ENCODE measurements at regions not wholly inside any gene's neighbourhood (a gene's known extent, or its start where the extent isn't known, plus 50 kb on each side); places are given as distances from the start of the nearest gene placed in this dataset.

GRCh38 chr3:69493157-69493556 is 107.3 kb upstream of the FRMD4B start:
- no peak for ATAC-seq
- Histone ChIP-seq H3K36me3 (no peaks in the 10 kb centered on the region), H3K4me1 (no peaks in the 10 kb centered on the region), H3K27me3 (no peaks in the 10 kb centered on the region), H3K4me3 (no peak overlapping the region), H3K9me3 (no peaks in the 10 kb centered on the region), H3K27ac (no peak overlapping the region)
- TF ChIP-seq, protein P1, sequence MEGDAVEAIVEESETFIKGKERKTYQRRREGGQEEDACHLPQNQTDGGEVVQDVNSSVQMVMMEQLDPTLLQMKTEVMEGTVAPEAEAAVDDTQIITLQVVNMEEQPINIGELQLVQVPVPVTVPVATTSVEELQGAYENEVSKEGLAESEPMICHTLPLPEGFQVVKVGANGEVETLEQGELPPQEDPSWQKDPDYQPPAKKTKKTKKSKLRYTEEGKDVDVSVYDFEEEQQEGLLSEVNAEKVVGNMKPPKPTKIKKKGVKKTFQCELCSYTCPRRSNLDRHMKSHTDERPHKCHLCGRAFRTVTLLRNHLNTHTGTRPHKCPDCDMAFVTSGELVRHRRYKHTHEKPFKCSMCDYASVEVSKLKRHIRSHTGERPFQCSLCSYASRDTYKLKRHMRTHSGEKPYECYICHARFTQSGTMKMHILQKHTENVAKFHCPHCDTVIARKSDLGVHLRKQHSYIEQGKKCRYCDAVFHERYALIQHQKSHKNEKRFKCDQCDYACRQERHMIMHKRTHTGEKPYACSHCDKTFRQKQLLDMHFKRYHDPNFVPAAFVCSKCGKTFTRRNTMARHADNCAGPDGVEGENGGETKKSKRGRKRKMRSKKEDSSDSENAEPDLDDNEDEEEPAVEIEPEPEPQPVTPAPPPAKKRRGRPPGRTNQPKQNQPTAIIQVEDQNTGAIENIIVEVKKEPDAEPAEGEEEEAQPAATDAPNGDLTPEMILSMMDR (IDR thresholded peaks at IDR 0.05): no peak
- DNase-seq: no peak
- intact Hi-C loops (cut with DNase I): no loop called here

- DNase-seq: no peak
- Histone ChIP-seq H3K9me3 (no peaks in the 10 kb centered on the region), H3K27ac (no peak overlapping the region), H3K4me1 (no peaks in the 10 kb centered on the region), H3K4me3 (no peak overlapping the region), H3K36me3 (no peaks in the 10 kb centered on the region), H3K27me3 (no peaks in the 10 kb centered on the region)
- no peak for ATAC-seq
- TF ChIP-seq, protein P1 (IDR thresholded peaks at IDR 0.05): no peak
- intact Hi-C loops (cut with DNase I): no loop called here
Measured at GRCh38 chr3:69491975-69492374, 106.1 kb upstream of the FRMD4B start.

DNA sequence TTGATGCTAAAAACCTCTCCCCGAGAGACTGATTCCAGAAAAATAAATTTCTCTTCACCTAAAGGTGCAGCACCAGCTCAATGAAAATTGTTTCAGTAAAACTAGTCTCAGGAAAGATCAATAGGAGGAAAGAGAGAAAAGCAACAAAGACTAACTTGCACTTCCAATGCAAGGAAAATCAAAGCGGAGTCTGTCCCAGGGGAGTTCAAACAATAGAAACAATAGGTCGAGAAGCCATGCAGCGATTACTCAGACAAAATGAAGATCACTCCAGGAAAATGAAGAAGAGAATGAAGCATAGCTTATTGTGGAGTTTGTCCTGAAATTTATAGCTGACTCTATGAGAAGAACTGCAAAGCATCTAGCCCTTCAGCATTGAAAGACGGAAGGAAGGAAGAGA is 105.1 kb upstream of the FRMD4B start:
- H3K4me1 ChIP-seq: no peaks in the 10 kb centered on the region
- H3K27me3 ChIP-seq: no peaks in the 10 kb centered on the region
- intact Hi-C loops (cut with DNase I): no loop called here
- H3K9me3 ChIP-seq: no peaks in the 10 kb centered on the region
- no peak overlapping the region for H3K27ac ChIP-seq
- ATAC-seq (no peak), DNase-seq (no peak)
- no peaks in the 10 kb centered on the region for H3K36me3 ChIP-seq
- TF ChIP-seq, protein P1 (IDR thresholded peaks at IDR 0.05): no peak
- H3K4me3 ChIP-seq: no peak overlapping the region

DNA sequence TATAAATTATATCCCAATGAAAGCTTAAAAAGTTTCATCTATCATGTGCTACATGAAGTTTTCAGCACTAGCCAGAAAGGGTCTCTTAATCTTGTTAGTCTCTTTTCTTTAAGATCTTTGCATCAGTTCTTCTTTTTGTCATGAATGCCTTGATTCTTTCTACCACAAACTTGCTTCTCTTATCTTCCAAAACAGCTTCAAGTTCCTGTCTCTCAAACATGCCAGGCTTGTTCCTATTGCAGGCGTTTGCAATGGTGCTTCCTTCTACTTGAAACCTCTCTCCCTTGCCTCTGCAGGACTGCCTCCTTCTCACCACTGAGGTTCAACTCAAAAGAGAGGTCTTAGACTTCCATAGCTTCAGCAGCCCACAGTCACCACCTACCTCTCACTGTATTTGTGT is 104.3 kb upstream of the FRMD4B start:
- DNase-seq (no peak), ATAC-seq (no peak)
- Histone ChIP-seq H3K27me3 (no peaks in the 10 kb centered on the region), H3K4me1 (no peaks in the 10 kb centered on the region), H3K36me3 (no peaks in the 10 kb centered on the region), H3K27ac (no peak overlapping the region), H3K4me3 (no peak overlapping the region), H3K9me3 (no peaks in the 10 kb centered on the region)
- intact Hi-C loops (cut with DNase I): no loop called here
- TF ChIP-seq, protein P1 (IDR thresholded peaks at IDR 0.05): no peak

DNA sequence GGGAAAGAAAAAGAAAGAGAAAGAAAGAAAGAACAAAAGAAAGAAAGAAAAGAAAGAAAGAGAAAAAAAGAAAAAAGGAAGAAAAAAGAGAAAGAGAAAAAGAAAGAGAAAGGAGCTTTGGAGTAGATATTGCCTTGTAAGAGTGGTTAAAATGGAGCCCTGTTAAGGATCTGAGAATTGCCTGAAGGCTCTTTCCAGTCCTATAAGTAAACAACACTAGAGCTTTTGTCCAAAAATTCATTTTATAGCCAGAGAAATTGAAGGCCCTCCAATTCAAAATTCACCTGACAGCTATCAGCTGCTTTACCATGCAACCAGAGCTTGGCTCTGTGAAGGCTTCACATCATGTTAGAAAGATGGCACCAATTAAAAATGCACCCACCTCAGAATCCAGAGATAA is 102.1 kb upstream of the FRMD4B start:
- Histone ChIP-seq H3K4me1 (no peaks in the 10 kb centered on the region), H3K36me3 (no peaks in the 10 kb centered on the region), H3K4me3 (no peak overlapping the region), H3K27me3 (no peaks in the 10 kb centered on the region), H3K27ac (no peak overlapping the region), H3K9me3 (no peaks in the 10 kb centered on the region)
- DNase-seq (no peak), ATAC-seq (no peak)
- TF ChIP-seq, protein P1 (IDR thresholded peaks at IDR 0.05): no peak
- intact Hi-C loops (cut with DNase I): no loop called here
